NCI-H1694 treated with DMSO at 0.1 percent for 48 hours (cell line): ENCODE measurements at regions not wholly inside any gene's neighbourhood (a gene's known extent, or its start where the extent isn't known, plus 50 kb on each side); places are given as distances from the start of the nearest gene placed in this dataset.
"Not testable (repeated sequence)": the region's sequence is repeated elsewhere in the genome, so short reads cannot be mapped to it uniquely, and the experiment has no call there.

ENCODE experiments used
- DNase-seq: peaks from one replicate; lab custom pipeline; 2025; lab: John Stamatoyannopoulos, UW

DNA sequence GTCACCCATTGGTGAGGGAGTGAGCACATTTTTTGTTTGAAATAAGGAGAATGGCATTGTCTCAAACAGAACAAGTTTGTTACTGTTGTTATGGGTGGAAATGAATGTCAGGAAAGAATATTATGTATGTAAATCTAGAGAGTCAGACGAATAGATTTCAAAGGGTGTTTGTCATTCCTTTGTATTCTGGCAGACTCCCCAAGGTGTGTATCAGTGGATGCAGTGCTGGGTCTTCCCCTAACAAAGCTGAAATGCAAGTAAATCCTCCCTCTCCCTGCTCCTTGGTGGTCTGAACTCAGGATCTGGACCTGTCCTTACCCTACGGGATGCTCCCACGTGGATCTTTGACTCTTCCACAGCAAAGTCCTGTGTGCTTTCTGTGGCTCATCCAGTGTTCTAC, 139.5 kb upstream of the ZNF516 start:
- no peak for DNase-seq

DNA sequence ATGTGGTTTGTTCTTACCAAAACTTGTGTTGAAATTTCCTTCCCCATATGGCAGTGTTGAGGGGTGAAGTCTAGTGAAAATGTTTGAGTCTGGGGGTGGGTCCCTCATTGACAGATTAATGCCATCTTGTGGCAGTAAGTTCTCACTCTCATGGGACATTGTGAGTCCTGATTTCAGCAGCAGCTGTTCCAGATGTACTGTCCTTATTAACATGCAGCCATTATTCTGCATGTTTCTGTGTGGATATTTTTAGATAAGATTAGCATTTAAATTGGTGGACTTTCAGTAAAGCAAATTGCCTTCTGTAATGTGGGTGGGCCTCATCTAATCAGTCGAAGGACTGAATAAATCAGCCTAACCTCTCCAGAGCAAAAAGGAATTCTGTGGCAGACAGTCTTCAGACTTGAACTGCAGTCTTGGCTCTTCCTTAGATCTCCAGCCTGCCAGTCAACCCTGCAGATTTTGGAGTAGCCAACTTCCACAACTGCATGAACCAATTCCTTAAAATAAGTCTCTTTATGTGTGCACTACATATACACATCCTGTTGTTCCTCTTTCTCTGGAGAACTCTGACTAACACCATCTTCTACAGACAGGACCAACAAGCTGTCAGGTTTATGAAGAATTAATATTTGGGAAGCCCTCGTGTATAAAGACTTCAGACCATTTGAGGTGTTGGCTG, 138.7 kb upstream of the ZNF516 start:
- no peak for DNase-seq

DNA sequence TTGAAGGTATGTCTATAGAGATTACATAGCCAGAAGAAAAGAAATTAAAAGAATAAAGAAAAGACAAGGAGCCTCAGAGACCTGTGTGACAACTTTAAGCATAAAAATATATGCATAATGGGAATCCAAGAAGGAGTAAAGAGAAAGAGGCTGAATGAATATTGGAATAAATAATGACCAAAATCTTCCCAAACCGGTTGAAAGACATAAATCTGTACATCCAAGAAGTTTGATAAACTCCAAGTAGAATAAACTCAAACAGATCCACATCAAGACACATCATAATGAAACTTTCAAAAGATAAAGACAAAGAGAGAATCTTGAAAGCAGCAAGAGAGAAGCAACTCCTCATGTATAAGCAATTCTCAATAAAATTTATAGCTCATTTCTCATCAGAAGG, 132.4 kb upstream of the ZNF516 start:
- DNase-seq = no peak

DNA sequence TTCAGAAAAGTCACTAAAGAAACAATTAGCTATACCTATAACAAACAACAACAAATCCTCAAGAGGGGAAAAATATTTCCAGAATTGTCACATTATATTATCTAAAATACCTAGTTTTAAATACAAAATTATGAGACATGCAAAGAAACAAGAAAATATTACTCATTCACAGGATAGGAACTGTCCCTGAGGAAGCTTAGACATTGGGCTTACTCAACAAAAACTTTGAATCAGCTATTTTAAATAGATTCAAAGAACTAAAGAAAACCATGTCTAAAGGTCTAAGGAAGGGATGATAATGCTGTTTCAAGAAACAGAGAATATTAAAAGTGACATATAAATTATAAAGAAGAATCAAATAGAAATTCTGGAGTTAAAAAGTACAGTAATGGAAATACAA, 131.9 kb upstream of the ZNF516 start:
- DNase-seq = no peak

DNA sequence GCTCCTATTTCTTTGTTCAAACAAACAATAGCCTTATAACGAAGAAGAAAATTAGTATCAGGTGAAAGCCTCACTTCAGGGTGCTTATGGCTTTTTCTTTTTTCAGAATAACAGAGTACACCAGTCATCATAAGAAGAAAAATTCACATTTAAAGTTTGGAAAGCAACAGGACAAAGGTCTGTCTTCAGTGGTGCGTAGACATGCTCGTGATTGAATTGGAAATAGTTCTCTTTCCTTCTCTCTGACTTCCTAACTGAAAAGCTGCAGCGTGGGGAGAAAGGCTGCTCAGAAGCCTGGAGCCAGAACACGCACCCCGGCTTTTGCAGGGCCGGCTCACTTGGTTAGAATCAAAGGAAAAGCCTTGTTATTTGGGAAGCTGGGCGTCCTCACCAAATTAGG, 127.6 kb upstream of the ZNF516 start:
- no peak for DNase-seq

DNA sequence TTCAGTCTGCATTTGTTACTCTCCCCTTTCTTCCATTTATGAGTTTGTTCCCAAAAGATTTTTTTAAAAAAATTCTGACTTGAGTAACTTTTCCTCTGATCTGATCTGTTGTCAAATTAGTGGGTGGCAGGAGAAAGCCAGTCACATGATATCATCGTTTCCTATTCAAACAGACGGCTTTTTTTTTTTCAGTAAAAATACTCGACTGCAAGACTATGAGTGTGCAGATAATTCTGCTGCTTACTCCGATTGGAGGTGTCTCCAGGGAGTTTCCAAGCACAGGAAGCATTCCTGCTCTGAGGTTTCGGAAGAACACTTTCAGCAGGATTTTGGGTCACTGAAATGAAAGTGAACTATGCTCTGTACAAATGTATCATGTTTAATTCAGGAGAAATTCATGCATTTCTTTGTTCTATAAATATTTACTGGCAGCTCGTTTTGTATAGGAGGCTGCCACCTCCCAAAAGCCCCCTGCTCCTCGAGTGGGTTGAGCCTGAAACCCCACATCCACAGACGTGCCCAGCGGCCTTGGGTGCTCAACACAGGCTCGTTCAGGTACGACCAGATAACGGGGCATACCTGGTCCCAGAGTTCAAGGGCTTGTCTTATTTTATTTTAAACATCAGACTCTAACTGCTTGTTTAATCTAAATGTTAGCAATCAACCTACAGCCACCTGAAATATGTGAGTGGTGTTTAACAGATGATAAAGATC, 126.9 kb upstream of the ZNF516 start:
- DNase-seq = no peak

DNA sequence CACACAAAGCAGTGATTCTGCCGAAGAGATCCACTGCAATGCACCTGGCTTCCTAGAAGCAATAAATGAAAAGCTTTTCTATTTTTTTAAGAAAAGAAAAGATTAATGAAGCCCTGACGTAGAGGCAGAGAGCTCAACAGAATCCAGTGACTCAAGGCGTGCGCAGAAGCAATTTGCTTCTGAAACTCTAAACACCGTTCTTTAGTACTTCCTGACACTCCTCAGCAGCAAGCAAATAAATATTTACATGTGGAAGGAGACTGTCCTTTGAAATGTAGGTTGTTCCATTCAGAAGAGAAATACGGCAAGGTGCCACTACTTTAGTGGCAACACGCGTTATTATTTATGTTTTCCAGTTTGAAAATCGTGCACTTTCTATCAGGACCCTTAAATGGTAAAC, 126.2 kb upstream of the ZNF516 start:
- DNase-seq = no peak

DNA sequence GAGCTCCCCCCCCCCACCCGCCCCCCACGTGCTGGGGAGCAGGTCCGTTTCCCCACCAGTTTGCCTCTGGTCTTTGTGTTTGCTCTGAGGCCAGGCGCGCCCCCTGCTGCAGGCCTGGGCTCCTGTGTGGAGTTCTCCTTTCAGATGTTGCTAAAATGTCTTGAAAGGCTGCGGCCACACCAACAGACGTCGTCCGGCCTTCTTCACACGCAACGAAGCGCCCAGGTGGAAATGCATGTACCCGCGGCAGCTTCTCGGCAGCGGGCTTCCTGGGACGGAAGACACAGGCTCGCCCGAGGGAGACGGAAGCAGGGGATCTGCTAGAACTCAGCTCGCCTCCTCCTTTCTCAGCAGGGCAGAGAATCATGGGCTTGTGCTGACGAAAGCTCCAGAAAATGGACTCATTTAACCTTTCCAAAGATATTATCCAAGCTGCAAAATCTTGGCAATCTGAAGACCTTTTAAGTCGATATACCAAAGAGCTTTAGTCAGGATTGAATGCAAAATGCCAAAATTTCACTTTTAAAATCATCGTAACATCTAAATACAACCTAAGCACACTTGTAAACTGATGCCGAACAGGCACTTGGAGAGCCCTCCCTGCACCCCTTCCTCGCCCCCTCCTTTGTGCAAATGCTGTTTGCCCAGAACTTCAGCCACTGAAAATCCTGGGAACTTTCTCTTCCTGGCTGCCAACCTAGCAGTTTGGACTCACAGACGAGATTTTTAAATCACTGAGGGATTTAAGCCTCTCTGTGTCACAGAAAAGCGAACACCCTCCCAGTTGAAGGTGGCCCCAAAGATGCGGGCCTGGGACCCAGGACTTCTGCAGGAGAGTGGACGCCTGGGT, 125.5 kb upstream of the ZNF516 start:
- no peak for DNase-seq

DNA sequence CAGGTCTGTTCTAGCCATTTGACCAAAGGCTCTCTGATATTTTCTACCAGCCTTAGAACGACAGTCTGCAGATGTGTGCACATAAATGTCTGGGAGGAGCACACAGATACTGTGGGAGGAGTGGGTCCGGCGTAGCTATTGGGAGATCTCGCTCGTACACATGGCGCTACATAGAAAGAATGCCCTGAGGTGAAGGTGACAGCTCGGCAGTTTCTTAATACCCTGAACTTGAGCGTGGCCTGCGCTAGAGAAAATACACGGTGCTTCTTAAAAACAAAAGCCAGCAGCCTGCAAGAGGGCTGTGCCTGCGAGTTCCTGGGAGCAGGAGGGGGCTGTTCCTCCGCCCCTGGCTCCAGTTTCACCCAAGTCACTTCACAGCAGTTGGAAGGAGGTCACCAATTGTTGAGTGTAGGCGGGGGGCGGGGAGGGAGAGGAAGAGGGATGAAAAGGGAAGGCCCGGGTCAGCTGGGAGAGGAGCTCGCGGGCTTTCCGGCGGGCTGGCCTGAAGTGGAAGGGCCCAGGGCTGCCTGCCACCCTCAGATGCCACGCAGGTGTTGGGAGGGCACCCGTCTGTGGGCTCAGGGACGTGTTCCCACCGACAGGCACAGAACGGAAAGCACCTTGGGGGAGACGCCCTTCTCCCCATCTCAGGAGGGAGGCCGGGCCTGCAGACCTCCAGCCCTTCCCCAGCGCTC, 124.7 kb upstream of the ZNF516 start:
- no peak for DNase-seq

DNA sequence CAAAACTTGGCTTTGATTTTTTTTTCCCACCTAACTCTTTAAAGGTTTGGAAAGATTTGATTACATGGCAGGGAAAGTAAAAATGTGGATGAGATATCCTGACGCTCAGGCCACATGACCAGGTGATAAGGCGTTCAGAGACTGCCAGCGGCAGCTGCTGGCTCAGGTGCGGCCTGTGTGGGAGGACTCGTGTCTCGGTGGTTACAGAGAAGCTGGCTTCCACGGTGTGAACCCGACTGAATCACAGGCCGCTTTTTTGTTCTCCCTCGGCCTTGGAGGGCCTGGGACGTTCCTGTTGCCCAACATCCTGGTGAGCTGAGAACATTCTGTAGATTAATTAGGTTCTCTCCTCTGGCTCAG, 124.2 kb upstream of the ZNF516 start:
- DNase-seq = no peak

DNA sequence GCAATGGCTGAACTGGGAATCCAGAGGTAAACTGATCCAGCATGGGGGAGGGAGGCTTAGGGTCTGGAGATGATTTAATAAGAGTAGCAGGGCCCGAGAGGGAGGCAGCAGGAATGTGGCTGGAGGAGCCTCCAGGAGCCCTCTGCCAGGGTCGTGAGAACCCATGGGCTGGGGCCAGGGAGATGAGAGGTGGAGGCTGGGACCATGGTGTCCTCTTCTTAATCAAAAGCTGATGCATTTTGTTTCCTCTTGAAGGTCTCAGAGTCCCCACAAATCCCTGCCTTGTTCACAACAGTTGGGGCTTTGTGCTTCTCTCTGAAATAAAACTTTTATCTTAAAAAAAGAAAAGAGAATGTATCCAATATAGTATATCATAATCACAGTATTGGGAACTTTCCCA, 123.7 kb upstream of the ZNF516 start:
- no peak for DNase-seq

DNA sequence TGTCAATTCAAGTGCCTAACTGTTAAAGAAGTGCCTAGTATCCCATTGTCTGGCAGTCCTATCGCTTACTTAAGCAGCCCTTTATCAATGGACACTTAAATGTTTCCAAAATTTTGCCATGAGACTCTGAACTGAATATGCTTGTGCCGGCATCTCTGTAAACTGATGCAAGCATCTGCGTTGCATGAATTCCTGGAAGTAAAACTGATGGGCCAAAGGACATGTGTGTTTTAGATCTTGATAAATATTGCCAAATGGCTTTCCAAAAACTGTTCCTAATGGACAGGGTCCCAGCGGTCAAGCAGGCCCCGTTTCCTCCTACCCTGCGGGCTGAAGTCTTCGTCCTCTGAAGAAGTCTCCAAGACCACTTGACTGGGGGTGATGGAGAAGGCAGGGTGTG, 121.3 kb upstream of the ZNF516 start:
- no peak for DNase-seq

DNA sequence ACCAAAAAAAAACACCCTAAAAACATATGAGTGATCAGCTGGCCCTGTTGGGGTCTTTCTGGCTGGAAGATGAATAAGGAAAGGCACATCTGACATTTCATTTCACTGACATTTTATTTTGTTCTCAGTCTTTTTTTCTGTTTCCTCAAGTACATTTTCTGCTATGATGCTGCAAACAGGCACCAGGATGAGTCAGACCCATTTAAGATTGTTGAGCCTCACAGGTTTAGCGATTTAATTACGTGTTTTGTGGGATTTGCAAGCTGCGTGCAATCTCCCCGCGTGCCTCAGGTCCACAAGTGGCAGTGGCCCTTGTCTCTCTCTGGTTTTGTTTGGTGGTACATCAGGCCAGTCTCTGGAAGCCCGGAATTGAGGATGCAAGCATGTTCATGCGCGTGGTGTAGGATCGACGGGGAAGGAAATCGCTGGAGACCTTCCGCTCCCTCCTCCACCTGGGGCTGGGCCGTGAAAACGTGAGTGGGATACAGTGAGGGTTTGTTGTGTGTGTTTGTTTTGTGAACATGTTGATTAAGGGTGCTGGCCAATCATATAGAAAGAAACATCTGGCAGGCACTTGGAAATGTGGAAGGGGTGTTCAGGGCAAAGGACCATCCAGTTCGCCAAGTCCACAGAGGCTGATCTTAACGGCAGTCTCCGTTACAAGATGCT, 120.2 kb upstream of the ZNF516 start:
- DNase-seq = no peak

DNA sequence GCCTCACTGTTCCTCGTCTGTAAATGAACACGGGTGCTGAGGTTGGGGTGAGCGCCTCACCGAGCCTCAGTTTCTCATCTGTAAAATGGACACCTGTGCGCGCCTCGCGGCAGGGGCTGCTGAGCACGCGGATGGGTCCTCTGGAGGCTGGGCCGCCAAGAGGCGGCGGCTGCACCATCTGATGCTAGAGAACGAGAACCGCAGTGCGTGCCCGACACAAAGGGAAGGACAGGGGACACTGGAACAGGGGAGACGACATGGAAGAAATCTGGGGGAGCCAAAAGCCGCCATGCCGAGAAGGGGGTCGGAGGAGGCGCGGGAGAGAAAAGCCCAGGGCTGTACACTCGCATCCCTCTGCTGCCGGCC, 118.7 kb upstream of the ZNF516 start:
- DNase-seq = no peak

DNA sequence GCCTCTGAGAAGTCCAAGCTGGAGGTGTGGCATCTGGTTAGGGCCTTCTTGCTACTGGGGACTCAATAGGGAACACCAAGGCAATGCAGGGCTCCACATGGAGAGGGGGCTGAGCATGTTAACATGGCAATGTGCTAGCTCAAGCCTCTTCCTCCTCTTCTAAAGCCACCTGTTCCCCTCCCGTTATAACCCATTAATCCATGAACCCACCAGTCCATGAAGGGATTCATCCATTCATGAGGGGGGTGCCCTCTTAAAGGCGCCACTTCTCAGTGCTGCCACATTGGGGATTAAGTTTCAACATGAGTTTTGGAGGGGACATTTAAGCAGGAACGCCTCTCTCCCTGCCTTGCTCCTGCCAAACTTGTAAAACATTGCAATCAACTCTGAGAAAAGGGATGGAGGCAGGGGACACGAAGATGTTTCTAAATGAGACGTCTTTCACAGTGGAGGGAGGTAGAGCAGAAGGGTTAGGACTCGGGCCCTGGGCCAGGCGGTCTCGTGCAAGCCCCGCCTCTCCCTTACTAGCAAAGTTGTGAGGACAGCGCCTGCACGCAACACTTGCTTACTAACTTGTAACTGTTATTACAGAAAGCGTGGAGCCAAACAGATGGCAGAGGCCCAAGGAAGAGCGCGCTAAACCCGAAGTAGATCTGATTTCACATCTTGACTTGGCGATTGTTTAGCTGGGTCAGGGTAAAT, 118.2 kb upstream of the ZNF516 start:
- no peak for DNase-seq

DNA sequence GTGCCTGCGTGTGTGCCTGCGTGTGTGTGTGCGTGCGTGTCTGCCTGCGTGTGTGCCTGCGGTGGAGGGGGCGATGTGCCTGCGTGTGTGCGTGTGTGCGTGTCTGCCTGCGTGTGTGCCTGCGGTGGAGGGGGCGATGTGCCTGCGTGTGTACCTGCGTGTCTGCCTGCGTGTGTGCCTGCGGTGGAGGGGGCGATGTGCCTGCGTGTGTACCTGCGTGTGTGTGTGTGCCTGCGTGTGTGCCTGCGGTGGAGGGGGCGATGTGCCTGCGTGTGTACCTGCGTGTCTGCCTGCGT, 116.7 kb upstream of the ZNF516 start:
- not testable (repeated sequence) for DNase-seq

DNA sequence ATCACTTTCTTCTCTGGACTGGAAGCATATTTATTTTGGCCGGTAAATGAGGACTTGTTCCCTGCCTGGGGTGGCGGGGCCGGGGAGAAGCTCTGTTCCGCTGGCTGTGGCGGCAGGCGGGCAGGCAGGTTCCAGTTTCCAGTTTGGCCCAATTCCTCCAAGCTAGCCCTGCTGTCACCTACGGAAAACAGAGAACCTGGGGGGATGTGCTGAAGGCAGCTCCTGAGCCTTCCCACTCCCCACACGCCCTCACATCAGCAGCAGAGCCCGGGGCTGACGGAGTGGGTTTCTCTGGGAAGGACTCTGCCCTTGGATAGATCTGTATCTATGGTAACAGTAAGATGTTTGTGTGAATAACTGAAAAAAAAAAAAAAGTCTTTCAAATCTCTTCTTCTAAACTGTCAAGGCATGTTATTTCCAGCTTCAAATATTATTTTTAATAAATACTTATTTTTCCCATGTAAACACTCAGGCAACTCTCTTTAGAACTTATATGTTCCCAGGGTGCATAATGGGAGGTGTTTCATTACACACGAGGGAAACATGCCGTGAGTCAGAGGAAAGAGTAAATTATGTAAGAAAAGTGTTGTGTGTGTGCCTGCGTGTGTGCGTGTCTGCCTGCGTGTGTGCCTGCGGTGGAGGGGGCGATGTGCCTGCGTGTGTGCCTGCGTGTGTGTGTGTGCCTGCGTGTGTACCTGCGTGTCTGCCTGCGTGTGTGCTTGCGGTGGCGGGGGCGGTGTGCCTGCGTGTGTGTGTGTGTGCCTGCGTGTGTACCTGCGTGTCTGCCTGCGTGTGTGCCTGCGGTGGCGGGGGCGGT, 116.1 kb upstream of the ZNF516 start:
- no peak for DNase-seq

DNA sequence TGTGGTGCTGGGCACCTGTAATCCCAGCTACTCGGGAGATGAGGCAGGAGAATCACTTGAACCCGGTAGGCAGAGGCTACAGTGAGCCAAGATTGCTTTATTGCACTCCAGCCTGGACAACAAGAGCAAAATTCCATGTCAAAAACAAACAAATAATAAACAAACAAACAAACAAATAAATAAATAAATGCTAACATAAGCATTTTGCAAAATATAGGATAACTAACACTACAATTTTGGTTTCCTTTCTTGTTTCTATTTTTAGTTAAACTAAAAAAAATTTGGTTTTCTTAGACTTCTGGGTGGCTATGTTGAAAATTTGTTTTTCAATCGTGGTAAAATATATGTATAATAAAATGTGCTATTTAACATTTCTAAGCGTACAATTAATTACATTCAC, 115.0 kb upstream of the ZNF516 start:
- DNase-seq = no peak

DNA sequence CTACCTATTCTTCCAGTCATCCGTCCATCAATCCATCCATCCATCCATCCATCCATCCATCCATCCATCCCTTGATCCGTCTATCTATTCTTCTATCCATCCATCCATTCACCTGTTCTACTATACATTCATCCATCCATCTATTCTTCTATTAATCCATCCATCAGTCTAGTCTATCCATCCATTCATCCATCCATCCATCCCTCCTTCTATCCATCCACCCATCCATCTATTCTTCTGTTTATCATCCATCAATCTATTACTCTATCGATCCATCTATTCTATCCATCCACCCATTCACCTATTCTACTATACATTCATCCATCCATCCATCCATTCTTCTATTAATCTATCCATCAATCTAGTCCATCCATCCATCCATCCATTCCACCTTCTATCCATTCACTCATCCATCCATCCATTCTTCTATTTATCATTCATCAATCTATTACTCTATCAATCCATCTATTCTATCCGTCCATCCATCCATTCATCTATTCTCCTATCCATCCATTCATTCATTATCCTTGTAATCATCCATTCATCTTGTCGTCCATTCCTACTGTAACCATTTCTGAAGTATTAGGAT, 110.4 kb upstream of the ZNF516 start:
- no peak for DNase-seq

DNA sequence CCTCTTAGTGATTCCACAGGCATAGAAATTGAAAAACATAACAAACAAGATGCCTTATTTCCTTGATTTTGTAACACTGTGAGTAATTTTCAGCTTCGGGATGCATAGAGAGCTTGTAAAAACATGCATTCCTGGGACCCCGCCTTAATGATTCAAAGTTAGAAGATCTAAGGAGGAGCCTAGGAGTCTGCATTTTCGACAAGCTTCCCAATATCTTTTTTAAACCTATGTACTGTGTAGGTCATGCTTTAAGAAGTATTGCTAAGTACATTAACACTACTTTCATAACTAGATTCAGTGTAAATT, 109.8 kb upstream of the ZNF516 start:
- DNase-seq = no peak
